Body of pancreas (tissue), 4 donors: ENCODE measurements at regions not wholly inside any gene's neighbourhood (a gene's known extent, or its start where the extent isn't known, plus 50 kb on each side); places are given as distances from the start of the nearest gene placed in this dataset.

ENCODE experiments used
- ATAC-seq: fragments of 150-250 bp; one replicate; pipeline ENCODE4 v1.9.1; 2016
- DNase-seq, 4 donors: peaks; one replicate each; pipeline ENCODE4 v3.0.0-alpha.2; 2019
- H3K27ac ChIP-seq, 4 donors: fragments of 200-600 bp; sonication (generic); 1 replicate in 3 of 4; 2 replicates in 1 of 4; pipeline versions ENCODE4 v1.5.1 to v1.6.1; 2016 to 2019; ENCODE audit warnings: mild to moderate bottlenecking in 1 of 4, mixed read lengths in 1 of 4, moderate library complexity in 1 of 4
- H3K27me3 ChIP-seq, 2 donors: fragments of 200-600 bp; sonication (generic); one replicate each; pipeline ENCODE4 v1.6.0; 2016; ENCODE audit warnings: mild to moderate bottlenecking in 1 of 2
- H3K36me3 ChIP-seq, 2 donors: fragments of 200-600 bp; sonication (generic); replicated peaks in 1 of 2; 2 replicates each; pipeline ENCODE4 v1.5.1; 2016; ENCODE audit warnings: low read depth in 2 of 2; ENCODE audit not compliant: insufficient read depth in 1 of 2
- H3K4me1 ChIP-seq: fragments of 200-600 bp; sonication (generic); one replicate; pipeline ENCODE4 v1.6.0; 2016
- H3K4me3 ChIP-seq, 2 donors: fragments of 200-600 bp; sonication (generic); 1 replicate in 1 of 2; 2 replicates in 1 of 2; pipeline ENCODE4 v1.5.1; 2016 to 2019
- H3K9me3 ChIP-seq, 3 donors: fragments of 200-600 bp; sonication (generic); 1 replicate in 2 of 3; 2 replicates in 1 of 3; pipeline ENCODE4 v1.5.1; 2016
- POLR2A ChIP-seq, 3 donors: fragments of 450-650 bp; IDR thresholded peaks; one replicate each; pipeline ENCODE4 v1.6.1; 2016; ENCODE audit warnings: antibody characterized with exemption in 3 of 3, mild to moderate bottlenecking in 2 of 3
- whole genome bisulfite sequencing, 2 donors: methylation state at CpG; one replicate each; pipeline ENCODE4 v1.1.5; 2017; 5-methylcytosine and 5-hydroxymethylcytosine counted together
- intact Hi-C: fragments of 100-400 bp; cut with DNase I; formaldehyde crosslinking; loops from one replicate; pipeline ENCODE4 v1.15.1; 2023
- TF ChIP-seq, protein P1 (sequence below), 7 experiments: fragments of 450-650 bp in 4 of 7; fragments of 200-600 bp in 3 of 7; sonication (generic) in 3 of 7; IDR thresholded peaks; one replicate each; pipeline ENCODE4 v1.5.1; 2016 to 2019; ENCODE audit warnings: antibody characterized with exemption in 7 of 7

DNA sequence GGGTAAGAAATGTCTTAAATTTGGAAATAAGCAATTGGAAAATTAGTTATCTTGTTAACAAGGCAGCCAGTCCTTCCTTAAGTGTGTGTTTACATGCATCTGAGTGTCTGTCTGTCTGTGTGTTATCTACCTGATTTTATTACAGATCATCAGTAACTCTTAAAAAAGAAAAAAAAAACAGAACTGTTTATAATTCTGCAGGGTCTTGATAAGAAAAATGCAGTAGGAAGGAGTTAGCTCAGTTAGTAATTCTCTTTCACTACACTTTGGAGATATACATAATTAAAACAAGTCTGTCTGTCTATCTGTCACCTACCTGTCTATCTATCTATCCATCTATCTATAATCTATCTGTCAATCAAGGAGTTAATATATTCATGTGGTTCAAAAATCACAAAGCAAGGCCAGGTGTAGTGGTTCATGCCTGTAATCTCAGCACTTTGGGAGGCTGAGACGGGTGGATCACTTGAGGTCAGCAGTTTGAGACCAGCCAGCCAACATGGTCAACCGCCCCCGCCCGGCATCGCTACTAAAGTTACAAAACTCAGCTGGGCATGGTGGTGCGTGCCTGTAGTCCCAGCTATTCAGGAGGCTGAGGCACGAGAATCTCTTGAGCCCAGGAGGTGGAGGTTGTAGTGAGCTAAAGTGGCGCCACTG is 135.5 kb upstream of the SGO1 start:
- no peak for DNase-seq
- H3K9me3 ChIP-seq, result no peaks in the 10 kb centered on the region
- peak overlapping the region in 2 of 4 donors; percentile 57 to 74 for H3K27ac ChIP-seq
- no peak for TF ChIP-seq POLR2A (IDR thresholded peaks at IDR 0.05)
- TF ChIP-seq, protein P1, sequence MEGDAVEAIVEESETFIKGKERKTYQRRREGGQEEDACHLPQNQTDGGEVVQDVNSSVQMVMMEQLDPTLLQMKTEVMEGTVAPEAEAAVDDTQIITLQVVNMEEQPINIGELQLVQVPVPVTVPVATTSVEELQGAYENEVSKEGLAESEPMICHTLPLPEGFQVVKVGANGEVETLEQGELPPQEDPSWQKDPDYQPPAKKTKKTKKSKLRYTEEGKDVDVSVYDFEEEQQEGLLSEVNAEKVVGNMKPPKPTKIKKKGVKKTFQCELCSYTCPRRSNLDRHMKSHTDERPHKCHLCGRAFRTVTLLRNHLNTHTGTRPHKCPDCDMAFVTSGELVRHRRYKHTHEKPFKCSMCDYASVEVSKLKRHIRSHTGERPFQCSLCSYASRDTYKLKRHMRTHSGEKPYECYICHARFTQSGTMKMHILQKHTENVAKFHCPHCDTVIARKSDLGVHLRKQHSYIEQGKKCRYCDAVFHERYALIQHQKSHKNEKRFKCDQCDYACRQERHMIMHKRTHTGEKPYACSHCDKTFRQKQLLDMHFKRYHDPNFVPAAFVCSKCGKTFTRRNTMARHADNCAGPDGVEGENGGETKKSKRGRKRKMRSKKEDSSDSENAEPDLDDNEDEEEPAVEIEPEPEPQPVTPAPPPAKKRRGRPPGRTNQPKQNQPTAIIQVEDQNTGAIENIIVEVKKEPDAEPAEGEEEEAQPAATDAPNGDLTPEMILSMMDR (IDR thresholded peaks at IDR 0.05), result no peak
- no peak for ATAC-seq
- no peak overlapping the region for H3K4me3 ChIP-seq
- intact Hi-C loops, result no loop called here
- WGBS, 2 donors, result 96 to 98% methylated on average over 8 of the region's 8 CpGs
- H3K36me3 ChIP-seq, result no peaks in the 10 kb centered on the region
- H3K4me1 ChIP-seq, result peaks cover 23% of the 10 kb centered on the region
- H3K27me3 ChIP-seq, result no peaks in the 10 kb centered on the region

DNA sequence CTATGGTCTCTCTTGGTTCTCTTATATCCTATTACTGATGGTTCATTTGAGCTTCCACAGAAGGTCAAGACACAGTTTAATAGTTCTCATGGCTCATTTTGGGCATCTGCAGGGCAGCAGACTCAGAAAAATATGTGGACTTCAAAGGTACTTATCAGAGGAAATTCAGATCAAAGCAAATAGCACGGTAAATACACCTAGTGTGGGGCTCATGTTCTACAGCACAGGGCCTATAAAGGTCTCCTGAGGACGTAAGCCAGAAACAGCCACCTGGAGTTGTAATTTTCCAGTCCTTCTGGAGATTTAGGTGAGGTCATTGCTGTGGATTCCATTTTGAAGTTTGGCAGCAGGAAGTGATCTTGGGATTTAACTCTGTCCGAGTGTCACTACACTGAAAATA is 134.5 kb upstream of the SGO1 start:
- Histone ChIP-seq H3K36me3 (no peaks in the 10 kb centered on the region), H3K9me3 (no peaks in the 10 kb centered on the region), H3K27ac (peak overlapping the region in 3 of 4 donors; percentile 57 to 85 (median 74)), H3K4me3 (no peak overlapping the region), H3K27me3 (no peaks in the 10 kb centered on the region), H3K4me1 (peaks cover 33% of the 10 kb centered on the region)
- TF ChIP-seq, protein P1 (IDR thresholded peaks at IDR 0.05), result peak in 2 of 7 experiments; percentile 12
- peak in 1 of 3 donors; percentile 8 for TF ChIP-seq POLR2A (IDR thresholded peaks at IDR 0.05)
- peak; percentile 93 for ATAC-seq
- peak; percentile 52 to 85 (median 69) for DNase-seq
- intact Hi-C loops, result no loop called here
- 15 to 16% methylated on average over 3 of the region's 3 CpGs for WGBS, 2 donors

- TF ChIP-seq, protein P1 (IDR thresholded peaks at IDR 0.05), result no peak
- TF ChIP-seq POLR2A (IDR thresholded peaks at IDR 0.05), result no peak
- Histone ChIP-seq H3K9me3 (no peaks in the 10 kb centered on the region), H3K36me3 (no peaks in the 10 kb centered on the region), H3K4me1 (peaks cover 33% of the 10 kb centered on the region), H3K4me3 (no peak overlapping the region), H3K27me3 (no peaks in the 10 kb centered on the region), H3K27ac (peak overlapping the region in 3 of 4 donors; percentile 57 to 85 (median 74))
- intact Hi-C loops, result no loop called here
- ATAC-seq (no peak), DNase-seq (no peak)
Measured at GRCh38 chr3:20319551-20319950, 133.5 kb upstream of the SGO1 start.

- H3K9me3 ChIP-seq, result no peaks in the 10 kb centered on the region
- no peak for TF ChIP-seq POLR2A (IDR thresholded peaks at IDR 0.05)
- TF ChIP-seq, protein P1 (IDR thresholded peaks at IDR 0.05), result no peak
- no peak overlapping the region for H3K4me3 ChIP-seq
- intact Hi-C loops, result no loop called here
- no peaks in the 10 kb centered on the region for H3K27me3 ChIP-seq
- 45 to 64% methylated on average over 3 of the region's 3 CpGs for WGBS, 2 donors
- no peaks in the 10 kb centered on the region for H3K36me3 ChIP-seq
- H3K4me1 ChIP-seq, result peaks cover 33% of the 10 kb centered on the region
- ATAC-seq, result no peak
- no peak for DNase-seq
- no peak overlapping the region for H3K27ac ChIP-seq
Measured at GRCh38 chr3:20317616-20318015, 131.6 kb upstream of the SGO1 start.

- TF ChIP-seq, protein P1 (IDR thresholded peaks at IDR 0.05), result no peak
- no peak for TF ChIP-seq POLR2A (IDR thresholded peaks at IDR 0.05)
- no peak overlapping the region for H3K4me3 ChIP-seq
- WGBS, 2 donors, result 0 to 14% methylated on average over 1 of the region's 1 CpG
- H3K27ac ChIP-seq, result peak overlapping the region in 2 of 4 donors; percentile 6 to 59
- no peaks in the 10 kb centered on the region for H3K36me3 ChIP-seq
- peak; percentile 79 for ATAC-seq
- H3K27me3 ChIP-seq, result no peaks in the 10 kb centered on the region
- H3K4me1 ChIP-seq, result peaks cover 33% of the 10 kb centered on the region
- DNase-seq, result peak; percentile 28 to 57 (median 41)
- intact Hi-C loops, result no loop called here
- H3K9me3 ChIP-seq, result no peaks in the 10 kb centered on the region
Measured at GRCh38 chr3:20316238-20316637, 130.2 kb upstream of the SGO1 start.
